ENCODE measurements at regions not wholly inside any gene's neighbourhood (a gene's known extent, or its start where the extent isn't known, plus 50 kb on each side); places are given as distances from the start of the nearest gene placed in this dataset.

GRCh38 chr5:4337519-4337918, 741.9 kb downstream of the IRX1 start:
- no peaks in the 10 kb centered on the region for H3K9me3 ChIP-seq
- WGBS, 2 donors = 57 to 58% methylated on average over 3 of the region's 3 CpGs
- H3K36me3 ChIP-seq = no peaks in the 10 kb centered on the region
- no peak for DNase-seq
- no peak overlapping the region for H3K4me3 ChIP-seq (replicated peaks in 1 of 3)
- no peaks in the 10 kb centered on the region for H3K27me3 ChIP-seq
- intact Hi-C loops (cut with DNase I) = no loop called here
- H3K27ac ChIP-seq = no peak overlapping the region
- no peaks in the 10 kb centered on the region for H3K4me1 ChIP-seq
- TF ChIP-seq CTCF (IDR thresholded peaks at IDR 0.05) (no peak), POLR2A (IDR thresholded peaks at IDR 0.05) (no peak)

GRCh38 chr5:4339949-4340348, 744.3 kb downstream of the IRX1 start:
- Histone ChIP-seq H3K9me3 (no peaks in the 10 kb centered on the region), H3K4me1 (no peaks in the 10 kb centered on the region), H3K36me3 (no peaks in the 10 kb centered on the region), H3K4me3 (replicated peaks in 1 of 3) (no peak overlapping the region), H3K27me3 (no peaks in the 10 kb centered on the region), H3K27ac (no peak overlapping the region)
- DNase-seq = no peak
- intact Hi-C loops (cut with DNase I) = no loop called here
- WGBS, 2 donors = 73 to 81% methylated on average over 5 to 9 of the region's 9 CpGs
- TF ChIP-seq POLR2A (IDR thresholded peaks at IDR 0.05) = no peak
- TF ChIP-seq CTCF (IDR thresholded peaks at IDR 0.05) = no peak

GRCh38 chr5:4345850-4346249, 750.2 kb downstream of the IRX1 start:
- no peaks in the 10 kb centered on the region for H3K27me3 ChIP-seq
- H3K4me1 ChIP-seq = no peaks in the 10 kb centered on the region
- no peak overlapping the region for H3K27ac ChIP-seq
- intact Hi-C loops (cut with DNase I) = no loop called here
- no peaks in the 10 kb centered on the region for H3K36me3 ChIP-seq
- no peak overlapping the region for H3K4me3 ChIP-seq (replicated peaks in 1 of 3)
- no peak for DNase-seq
- TF ChIP-seq POLR2A (IDR thresholded peaks at IDR 0.05) (no peak), CTCF (IDR thresholded peaks at IDR 0.05) (no peak)
- H3K9me3 ChIP-seq = no peaks in the 10 kb centered on the region
- WGBS, 2 donors = 78 to 85% methylated on average over 1 of the region's 1 CpG

- no peaks in the 10 kb centered on the region for H3K4me1 ChIP-seq
- no peak overlapping the region for H3K4me3 ChIP-seq (replicated peaks in 1 of 3)
- H3K36me3 ChIP-seq = no peaks in the 10 kb centered on the region
- intact Hi-C loops (cut with DNase I) = no loop called here
- no peak for TF ChIP-seq CTCF (IDR thresholded peaks at IDR 0.05)
- no peak for TF ChIP-seq POLR2A (IDR thresholded peaks at IDR 0.05)
- DNase-seq = no peak
- WGBS, 2 donors = 89 to 91% methylated on average over 3 of the region's 3 CpGs
- no peak overlapping the region for H3K27ac ChIP-seq
- H3K9me3 ChIP-seq = no peaks in the 10 kb centered on the region
- no peaks in the 10 kb centered on the region for H3K27me3 ChIP-seq
Measured at GRCh38 chr5:4348423-4348822, 752.8 kb downstream of the IRX1 start.

GRCh38 chr5:4348919-4349318, 753.3 kb downstream of the IRX1 start:
- intact Hi-C loops (cut with DNase I) = no loop called here
- H3K9me3 ChIP-seq = no peaks in the 10 kb centered on the region
- no peak overlapping the region for H3K27ac ChIP-seq
- no peaks in the 10 kb centered on the region for H3K27me3 ChIP-seq
- 78 to 85% methylated on average over 3 of the region's 3 CpGs for WGBS, 2 donors
- TF ChIP-seq CTCF (IDR thresholded peaks at IDR 0.05) = no peak
- TF ChIP-seq POLR2A (IDR thresholded peaks at IDR 0.05) = no peak
- no peaks in the 10 kb centered on the region for H3K4me1 ChIP-seq
- DNase-seq = no peak
- no peak overlapping the region for H3K4me3 ChIP-seq (replicated peaks in 1 of 3)
- H3K36me3 ChIP-seq = no peaks in the 10 kb centered on the region

Measured in thyroid gland (tissue), 4 donors.